ENCODE measurements at regions not wholly inside any gene's neighbourhood (a gene's known extent, or its start where the extent isn't known, plus 50 kb on each side); places are given as distances from the start of the nearest gene placed in this dataset.

GRCh38 chr2:51322613-51323012, 290.7 kb upstream of the NRXN1 start:
- Histone ChIP-seq H3K9me3 (no peaks in the 10 kb centered on the region), H3K4me1 (no peaks in the 10 kb centered on the region), H3K27ac (no peak overlapping the region), H3K27me3 (no peaks in the 10 kb centered on the region), H3K36me3 (no peaks in the 10 kb centered on the region), H3K4me3 (no peak overlapping the region)
- WGBS, 2 donors, result 89 to 97% methylated on average over 1 of the region's 1 CpG
- TF ChIP-seq POLR2A (IDR thresholded peaks at IDR 0.05) (no peak), EP300 (IDR thresholded peaks at IDR 0.05) (no peak), POLR2AphosphoS5 (IDR thresholded peaks at IDR 0.05) (no peak), CTCF (IDR thresholded peaks at IDR 0.05) (no peak)
- intact Hi-C loops (cut with DNase I), result no loop called here
- no peak for DNase-seq

GRCh38 chr2:51304311-51304710, 272.4 kb upstream of the NRXN1 start:
- intact Hi-C loops (cut with DNase I), result no loop called here
- no peaks in the 10 kb centered on the region for H3K9me3 ChIP-seq
- TF ChIP-seq POLR2A (IDR thresholded peaks at IDR 0.05) (no peak), POLR2AphosphoS5 (IDR thresholded peaks at IDR 0.05) (no peak), EP300 (IDR thresholded peaks at IDR 0.05) (no peak), CTCF (IDR thresholded peaks at IDR 0.05) (no peak)
- H3K36me3 ChIP-seq, result no peaks in the 10 kb centered on the region
- no peaks in the 10 kb centered on the region for H3K27me3 ChIP-seq
- H3K27ac ChIP-seq, result no peak overlapping the region
- no peak overlapping the region for H3K4me3 ChIP-seq
- no peaks in the 10 kb centered on the region for H3K4me1 ChIP-seq
- no peak for DNase-seq
- 66 to 77% methylated on average over 1 of the region's 1 CpG for WGBS, 2 donors

- 80 to 88% methylated on average over 4 of the region's 4 CpGs for WGBS, 2 donors
- Histone ChIP-seq H3K36me3 (no peaks in the 10 kb centered on the region), H3K27me3 (no peaks in the 10 kb centered on the region), H3K4me3 (no peak overlapping the region), H3K9me3 (no peaks in the 10 kb centered on the region), H3K27ac (no peak overlapping the region), H3K4me1 (no peaks in the 10 kb centered on the region)
- DNase-seq, result no peak
- intact Hi-C loops (cut with DNase I), result no loop called here
- TF ChIP-seq CTCF (IDR thresholded peaks at IDR 0.05) (no peak), POLR2AphosphoS5 (IDR thresholded peaks at IDR 0.05) (no peak), POLR2A (IDR thresholded peaks at IDR 0.05) (no peak), EP300 (IDR thresholded peaks at IDR 0.05) (no peak)
These were observed 269.4 kb upstream of the NRXN1 start for GRCh38 chr2:51301381-51301780.

GRCh38 chr2:51299370-51299769, 267.4 kb upstream of the NRXN1 start:
- no peaks in the 10 kb centered on the region for H3K4me1 ChIP-seq
- H3K27me3 ChIP-seq, result no peaks in the 10 kb centered on the region
- TF ChIP-seq POLR2A (IDR thresholded peaks at IDR 0.05) (no peak), POLR2AphosphoS5 (IDR thresholded peaks at IDR 0.05) (no peak), EP300 (IDR thresholded peaks at IDR 0.05) (no peak), CTCF (IDR thresholded peaks at IDR 0.05) (no peak)
- intact Hi-C loops (cut with DNase I), result no loop called here
- H3K27ac ChIP-seq, result no peak overlapping the region
- no peaks in the 10 kb centered on the region for H3K36me3 ChIP-seq
- WGBS, 2 donors, result 68 to 70% methylated on average over 1 of the region's 1 CpG
- DNase-seq, result no peak
- H3K9me3 ChIP-seq, result no peaks in the 10 kb centered on the region
- H3K4me3 ChIP-seq, result no peak overlapping the region

- WGBS, 2 donors, result 78 to 90% methylated on average over 1 of the region's 1 CpG
- H3K27ac ChIP-seq, result no peak overlapping the region
These were observed 265.6 kb upstream of the NRXN1 start for GRCh38 chr2:51297488-51297887.

More at GRCh38 chr2:51297488-51297887, 265.6 kb upstream of the NRXN1 start:
- no peak for TF ChIP-seq EP300 (IDR thresholded peaks at IDR 0.05)
- no peak for TF ChIP-seq CTCF (IDR thresholded peaks at IDR 0.05)
- no peak for TF ChIP-seq POLR2A (IDR thresholded peaks at IDR 0.05)
- no peak for TF ChIP-seq POLR2AphosphoS5 (IDR thresholded peaks at IDR 0.05)
- DNase-seq, result no peak
- Histone ChIP-seq H3K36me3 (no peaks in the 10 kb centered on the region), H3K4me3 (no peak overlapping the region), H3K4me1 (no peaks in the 10 kb centered on the region), H3K9me3 (no peaks in the 10 kb centered on the region), H3K27me3 (no peaks in the 10 kb centered on the region)
- intact Hi-C loops (cut with DNase I), result no loop called here

Measured in sigmoid colon (tissue), 6 donors.